GM19467 (cell line): ENCODE measurements at regions not wholly inside any gene's neighbourhood (a gene's known extent, or its start where the extent isn't known, plus 50 kb on each side); places are given as distances from the start of the nearest gene placed in this dataset.

Source experiments
- ATAC-seq: cut with Tn5 transposase; IDR thresholded peaks from one replicate; pipeline ENCODE4 v1.9.1; 2021; ENCODE audit warnings: mild to moderate bottlenecking, moderate library complexity; ENCODE audit not compliant: unreplicated experiment

DNA sequence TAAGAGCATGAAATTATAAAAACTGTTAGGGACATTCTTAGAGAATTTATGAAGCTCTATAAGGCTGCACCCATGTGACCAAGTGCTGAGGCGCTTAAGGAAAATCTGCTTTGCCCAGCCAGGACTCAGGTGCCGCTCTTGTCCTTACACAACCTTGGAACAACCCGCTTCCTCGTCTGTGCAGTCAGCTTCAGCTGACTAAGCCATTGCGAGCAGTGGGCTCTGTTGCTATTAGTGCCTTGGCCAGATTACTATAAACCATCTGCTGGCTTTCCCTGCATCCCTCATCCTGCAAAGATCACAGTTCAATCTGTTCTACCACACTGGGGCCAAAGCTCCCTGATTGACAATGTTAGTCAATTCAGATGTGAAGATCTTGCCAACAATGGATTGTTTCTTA is 89.1 kb upstream of the E2F3 start:
- ATAC-seq, result no peak

DNA sequence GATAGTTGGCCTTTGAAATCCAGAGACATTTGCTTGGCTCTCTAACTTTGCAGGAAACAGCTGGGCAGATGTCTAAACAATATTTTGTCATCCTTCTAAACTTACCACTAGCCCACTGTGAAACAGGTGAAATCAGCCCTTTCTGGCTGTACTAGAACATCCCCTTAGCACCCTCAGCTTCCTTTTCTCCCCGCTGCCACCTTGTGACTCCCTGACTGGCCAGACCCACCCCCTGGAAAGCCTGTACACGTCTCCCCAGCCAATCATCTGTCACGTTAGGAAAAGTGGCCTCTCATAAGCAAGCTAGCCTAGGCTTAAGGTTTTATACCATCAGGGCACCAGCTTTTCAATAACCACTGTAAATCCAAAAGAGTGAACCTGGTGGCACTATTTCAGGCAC is 88.6 kb upstream of the E2F3 start:
- no peak for ATAC-seq

DNA sequence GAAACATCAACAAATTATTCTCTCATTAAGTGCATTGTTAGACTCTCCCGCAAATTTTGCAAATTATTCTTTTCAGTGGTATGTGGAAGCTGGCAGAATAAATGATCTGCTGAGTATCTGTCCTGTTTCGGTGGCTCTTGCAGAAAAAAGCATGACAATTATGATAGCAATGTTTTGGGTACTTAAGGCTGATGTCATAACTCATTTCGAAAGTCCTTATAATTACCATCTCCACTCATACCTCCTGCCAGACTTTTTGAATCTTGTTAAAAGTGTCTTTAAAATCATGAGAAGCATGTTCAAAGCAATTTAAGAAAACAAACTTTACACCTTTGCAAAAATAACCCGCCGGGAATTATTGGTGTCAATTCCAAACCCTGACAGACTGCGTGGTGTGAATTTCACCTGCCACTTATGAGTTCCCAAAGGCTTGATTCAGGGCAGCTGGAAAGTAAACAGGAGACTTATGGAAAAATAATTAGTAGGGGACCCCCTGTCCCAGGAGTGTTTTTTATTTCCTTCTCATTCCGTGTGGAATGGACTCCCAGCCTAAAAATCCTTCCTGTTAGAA is 87.6 kb upstream of the E2F3 start:
- ATAC-seq, result no peak

DNA sequence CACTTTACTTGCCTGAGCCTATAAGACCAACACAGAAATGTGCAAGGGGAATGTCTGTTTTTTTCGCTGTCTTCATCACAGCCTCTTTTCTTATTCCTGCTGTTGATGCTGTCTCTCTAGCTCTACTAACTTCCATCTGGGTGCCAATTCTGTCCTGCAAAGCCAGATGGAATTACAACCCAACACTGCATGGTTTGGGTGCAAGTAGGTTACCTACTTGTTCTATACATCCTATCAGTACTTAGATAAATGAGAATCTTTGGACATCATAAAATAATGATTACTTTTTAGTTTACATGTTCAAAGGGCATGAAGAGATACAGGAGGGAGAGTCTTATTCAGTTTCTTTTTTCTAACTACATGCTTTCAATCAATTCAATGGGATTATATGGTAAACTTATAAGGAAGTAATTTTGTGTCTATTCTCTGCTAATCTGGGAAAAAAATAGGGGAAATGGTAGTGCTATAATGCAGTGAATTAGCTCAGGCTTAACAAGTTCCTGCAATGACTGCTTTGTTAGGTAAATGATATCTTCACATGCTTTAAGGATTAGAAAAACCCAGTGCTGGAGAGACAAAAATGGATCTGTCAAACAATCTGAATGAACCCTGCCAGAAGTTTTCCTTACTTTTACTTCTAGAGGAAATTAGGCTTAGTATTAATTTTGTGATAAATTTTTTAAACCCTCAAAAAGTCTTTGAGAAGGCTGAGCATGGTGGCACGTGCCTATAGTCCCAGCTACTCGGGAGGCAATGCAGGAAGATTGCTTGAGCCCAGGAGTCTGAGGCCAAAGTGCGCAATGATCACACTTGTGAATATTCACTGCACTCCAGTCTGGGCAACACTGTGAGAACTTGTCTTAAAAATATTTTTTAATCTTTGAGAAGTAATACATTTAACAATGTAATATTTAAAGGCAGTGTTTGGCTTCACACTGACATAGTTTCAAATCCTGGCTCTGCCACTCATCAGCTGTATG is 86.5 kb upstream of the E2F3 start:
- ATAC-seq, result no peak

DNA sequence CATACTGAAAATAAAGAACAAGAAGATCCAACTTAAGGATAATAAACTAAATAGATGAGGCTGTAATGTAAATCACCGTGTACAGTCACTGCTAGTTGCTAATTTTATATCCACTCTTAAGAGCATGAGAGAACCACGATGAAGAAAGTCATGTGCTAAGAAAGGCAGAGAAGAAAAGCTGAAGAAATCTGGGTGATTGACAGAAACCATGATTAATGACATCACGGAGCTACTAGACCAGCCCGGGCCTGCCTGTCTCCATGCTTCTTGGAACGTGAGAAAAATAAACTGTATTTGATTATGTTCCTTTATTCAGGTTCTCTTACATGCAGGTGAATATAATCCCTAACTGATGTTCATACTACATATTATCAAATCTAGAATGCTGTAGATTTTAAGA is 84.2 kb upstream of the E2F3 start:
- ATAC-seq, result no peak

DNA sequence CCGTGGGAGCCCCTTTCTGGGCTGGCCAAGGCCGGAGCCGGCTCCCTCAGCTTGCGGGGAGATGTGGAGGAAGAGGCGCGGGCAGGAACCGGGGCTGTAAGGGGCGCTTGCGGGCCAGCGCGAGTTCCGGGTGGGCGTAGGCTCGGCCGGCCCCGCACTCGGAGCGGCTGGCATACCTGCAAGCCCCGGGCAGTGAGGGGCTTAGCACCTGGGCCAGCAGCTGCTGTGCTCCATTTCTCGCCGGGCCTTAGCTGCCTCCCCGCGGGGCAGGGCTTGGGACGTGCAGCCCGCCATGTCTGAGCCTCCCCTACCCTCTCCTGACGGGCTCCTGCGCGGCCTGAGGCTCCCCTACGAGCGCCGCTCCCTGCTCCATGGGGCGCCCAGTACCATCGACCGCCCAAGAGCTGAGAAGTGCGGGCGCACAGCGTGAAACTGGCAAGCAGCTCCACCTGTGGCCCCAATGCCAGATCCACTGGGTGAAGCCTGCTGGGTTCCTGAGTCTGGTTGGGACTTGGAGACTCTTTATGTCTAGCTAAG is 82.8 kb upstream of the E2F3 start:
- no peak for ATAC-seq

DNA sequence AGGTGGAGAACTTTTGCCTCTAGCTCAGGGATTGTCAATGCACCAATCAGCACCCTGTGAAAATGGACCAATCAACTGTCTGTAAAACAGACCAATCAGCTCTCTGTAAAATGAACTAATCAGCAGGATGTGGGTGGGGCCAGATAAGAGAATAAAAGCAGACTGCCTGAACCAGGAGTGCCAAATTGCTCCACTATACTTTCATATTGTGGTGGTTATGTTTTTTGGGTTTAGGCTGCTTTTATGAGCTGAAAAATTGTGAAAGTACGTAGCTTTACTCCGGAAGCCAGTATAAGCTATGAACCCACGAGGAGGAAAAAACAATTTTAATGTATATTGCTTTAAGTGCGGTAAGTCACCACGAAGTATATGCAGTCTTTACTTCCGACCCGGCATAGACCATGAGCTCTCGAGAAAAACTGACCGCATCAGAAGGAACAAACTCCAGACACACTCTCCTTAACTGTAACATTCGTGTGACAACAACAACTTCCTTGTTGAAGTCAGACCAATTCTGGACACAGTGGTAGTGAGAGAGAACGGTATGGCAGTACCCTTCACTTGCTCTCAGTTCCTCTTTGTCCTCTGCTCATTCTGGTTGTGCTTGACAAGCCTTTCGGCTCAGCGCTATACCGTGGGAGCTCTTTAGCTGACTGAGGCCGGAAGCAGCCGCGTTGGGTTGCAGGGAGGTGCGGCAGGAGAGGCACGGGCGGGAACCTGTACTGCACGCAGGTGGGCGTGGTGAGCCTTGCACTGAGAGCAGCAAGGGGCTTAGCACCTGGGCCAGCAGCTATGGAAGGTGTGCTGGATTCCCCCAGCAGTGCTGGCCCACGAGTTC is 81.9 kb upstream of the E2F3 start:
- peak; percentile 99 for ATAC-seq

DNA sequence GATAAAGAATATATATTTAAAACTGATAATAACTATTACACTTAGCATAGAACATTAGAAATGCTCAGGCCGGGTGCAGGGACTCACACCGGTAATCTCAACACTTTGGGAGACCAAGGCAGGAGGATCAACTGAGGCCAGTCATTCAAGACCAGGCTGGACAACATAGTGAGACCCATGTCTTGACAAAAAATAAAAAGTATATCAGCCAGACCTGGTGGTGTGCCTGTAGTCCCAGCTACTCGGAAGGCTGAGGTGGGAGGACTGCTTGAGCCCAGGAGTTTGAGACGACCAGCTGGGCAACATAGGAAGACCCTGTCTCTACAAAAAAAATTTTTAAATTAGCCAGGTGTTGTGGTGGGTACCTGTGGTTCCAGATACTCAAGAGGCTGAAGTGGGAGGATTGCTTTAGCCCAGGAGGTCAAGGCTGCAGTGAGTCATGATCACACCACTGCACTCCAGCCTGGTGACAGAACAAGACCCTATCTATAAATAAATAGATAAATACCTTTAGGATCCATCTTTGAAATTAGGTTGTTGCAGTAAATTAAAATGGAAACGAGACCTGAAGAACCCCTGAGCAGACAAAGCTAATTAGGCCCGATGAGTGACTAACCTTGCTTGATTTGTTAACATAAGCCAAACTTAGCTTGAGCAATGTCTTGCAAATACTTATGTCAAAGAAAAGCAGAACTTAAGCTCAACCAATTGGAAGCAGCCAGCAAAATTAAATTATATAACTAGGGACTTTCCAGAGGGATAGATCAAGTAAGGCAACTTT is 75.8 kb upstream of the E2F3 start:
- ATAC-seq, result no peak

DNA sequence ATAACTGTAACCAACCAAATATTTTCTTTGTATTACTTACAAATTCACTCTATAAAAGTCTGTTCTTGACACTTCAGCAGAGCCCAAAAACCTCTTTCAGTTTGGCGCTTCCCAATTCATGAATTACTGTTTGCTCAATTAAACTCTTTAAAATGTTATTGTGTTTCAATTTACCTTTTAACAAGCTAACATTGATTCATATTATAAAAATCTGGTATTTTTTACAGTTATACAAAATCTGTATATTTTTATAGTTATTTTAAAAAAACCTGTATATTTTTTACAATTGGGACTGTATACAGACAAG is 75.3 kb upstream of the E2F3 start:
- ATAC-seq, result no peak

DNA sequence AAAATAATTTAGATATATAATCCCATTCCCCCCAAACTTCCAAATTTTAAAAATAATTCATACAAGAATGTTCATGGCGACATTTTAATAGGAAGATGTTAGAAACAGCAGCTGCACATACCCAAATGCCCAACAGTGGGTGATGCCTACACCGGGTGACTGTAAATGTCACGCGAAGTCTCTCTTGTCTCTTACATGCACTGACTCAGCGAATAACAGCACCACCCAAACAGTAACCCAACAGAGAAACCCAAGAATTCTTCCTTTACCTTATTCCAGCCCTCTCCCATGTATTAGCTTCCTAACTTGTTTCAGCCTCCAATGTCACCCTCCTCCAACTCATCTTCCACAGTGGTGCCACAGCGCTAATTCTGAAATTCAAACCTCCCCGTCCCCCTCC is 74.5 kb upstream of the E2F3 start:
- ATAC-seq, result no peak

DNA sequence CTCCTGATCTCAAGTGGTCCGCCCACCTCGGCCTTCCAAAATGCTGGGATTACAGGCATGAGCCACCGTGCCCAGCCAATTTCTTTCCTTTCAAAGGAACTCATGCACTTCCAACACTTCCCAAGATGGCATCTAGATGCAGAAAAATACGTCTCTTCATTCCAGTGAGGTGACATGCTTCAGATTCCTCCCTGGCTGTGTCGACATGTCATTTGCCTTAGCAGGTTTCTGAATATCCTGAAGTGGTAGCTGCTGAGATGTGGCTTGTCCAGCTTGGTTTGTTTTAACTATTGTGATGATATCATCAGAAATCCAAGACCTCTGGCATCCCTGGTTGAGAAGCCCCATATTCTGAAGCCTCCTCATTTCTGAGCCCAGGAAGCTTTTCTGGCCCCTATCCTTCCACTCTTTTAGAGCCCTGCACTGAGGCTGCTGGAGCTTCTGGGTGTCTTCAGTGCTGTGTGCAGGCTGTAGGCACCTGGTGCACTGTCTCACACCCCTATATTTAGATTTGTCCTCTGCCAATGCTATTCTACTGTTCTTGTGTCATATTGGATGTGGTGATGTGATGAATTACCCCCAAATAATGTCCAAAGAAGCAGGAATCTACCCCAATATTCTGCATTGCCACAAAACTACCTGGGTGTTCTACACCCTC is 73.3 kb upstream of the E2F3 start:
- ATAC-seq, result no peak

DNA sequence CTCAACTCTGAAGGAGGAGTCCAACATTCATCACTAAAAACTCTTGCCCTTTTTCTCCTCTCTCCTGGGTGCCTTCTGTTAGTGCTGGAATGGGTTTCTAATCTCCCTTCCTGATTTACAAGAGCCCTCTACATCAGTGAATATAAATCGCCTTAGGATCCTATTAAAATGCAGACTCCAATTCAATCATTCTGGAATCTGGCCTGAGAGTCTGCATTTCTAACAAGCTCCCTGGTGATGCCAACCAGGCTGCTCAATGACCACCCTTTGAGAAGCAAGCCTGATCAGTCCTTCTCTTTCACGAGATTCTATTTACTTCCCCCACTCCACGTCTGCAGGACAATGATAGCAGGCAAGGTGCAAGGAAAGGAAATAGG is 72.8 kb upstream of the E2F3 start:
- ATAC-seq, result no peak

DNA sequence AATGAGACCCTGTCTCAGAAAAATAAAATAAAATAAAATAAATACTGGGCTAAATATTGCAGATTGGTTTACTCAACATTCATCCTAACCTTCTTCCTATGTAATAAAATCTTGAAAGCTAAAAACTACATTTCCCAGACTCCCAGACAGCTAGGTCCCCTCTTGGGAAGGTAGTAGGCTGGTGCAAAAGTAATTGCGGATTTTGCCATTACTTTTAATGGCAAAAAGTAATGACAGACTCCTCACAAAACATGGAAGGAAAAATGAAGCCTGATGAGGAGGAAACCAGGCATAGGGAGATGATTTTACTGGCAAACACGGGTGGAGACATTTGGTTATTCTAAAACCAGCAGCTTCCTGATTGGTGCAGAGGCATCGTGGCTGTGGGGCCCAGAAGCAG is 70.6 kb upstream of the E2F3 start:
- ATAC-seq, result no peak

DNA sequence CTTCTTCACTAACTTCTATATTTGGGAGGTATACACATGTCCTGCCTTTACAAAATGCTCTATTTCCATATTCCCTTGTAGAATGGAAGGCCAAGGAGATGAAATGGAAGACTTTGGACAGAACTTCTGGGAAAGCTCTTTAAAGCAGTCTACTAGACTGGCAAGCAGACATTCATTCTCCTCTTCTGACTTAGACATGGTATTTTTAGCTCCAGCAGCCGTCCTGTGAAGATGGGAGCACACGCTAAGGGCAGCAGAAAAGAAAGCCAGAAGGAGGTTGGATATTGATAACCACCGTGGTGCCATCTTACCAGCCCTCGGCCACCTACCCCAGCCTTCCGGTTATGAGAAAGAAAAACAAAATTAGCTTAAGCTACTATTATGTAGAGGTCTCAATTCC is 70.1 kb upstream of the E2F3 start:
- ATAC-seq, result no peak

DNA sequence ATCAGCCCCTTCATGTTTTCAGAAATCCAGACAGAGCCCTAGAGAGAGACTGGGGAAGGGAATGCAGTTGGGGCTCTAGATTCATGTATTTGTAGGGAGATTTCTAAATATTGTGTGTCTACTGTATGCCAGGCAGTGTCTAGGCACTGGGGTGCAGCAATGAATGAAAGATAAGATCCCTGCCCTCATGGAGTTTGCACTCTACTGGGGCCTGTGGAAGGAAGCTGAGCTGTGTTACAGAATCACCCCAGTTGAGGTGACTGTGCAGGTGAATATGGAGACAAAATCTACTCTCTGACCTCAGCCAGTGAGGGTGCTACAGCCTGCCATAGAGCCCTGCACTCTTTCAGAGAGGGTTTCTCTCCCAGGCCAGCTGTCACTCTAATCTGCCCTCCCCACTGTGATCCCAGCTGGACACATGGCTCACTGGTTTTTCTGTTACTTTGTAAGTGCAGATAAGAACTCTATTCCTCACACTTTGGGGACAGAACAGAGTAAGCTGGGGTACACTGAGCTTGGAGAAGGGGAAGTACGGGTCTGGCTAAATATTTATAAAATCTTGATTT is 69.2 kb upstream of the E2F3 start:
- ATAC-seq, result no peak

DNA sequence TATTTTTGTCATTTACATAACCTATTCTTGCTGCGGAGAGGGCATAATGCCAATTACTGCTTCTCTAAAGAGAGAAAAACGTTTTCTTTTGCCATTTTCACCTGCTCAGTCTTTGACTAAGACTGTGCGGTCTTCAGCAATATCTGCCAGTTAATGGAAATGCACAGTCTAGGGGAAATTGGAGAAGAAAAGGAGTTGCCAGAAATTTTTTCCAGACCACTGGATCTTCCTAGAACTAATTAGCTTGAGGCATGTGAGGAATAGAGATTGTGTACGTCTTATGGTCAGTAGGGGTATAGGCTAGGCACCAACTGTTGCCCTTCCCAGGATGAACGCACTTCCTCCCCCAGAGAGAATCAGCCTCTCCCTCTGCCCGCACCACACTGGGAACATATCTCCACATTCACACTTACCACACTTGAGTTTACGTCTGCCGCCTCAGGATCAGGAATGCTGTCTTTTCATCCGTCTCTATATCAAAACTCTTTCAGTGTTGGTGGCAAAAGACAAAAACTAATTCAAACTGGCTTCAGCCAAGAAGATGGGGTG is 67.9 kb upstream of the E2F3 start:
- no peak for ATAC-seq

DNA sequence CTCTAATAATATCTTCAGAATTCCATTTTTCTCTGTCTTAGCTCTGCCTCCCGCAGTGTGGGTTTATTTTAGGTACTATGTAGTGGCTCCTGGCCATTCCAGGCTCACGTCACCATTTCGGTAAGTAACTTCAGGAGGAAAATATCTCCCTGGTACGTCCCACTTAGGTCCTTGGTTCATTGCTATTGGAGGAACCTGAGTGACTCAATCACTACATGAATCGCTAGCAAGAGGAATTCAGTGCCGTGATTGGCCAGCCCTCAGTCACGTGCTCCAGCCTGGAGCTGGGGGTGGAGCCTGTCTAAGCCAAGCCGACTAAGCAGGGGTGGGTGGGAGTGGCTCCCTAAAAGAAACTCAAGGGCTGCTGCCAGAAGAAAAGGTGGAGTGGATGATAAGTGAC is 67.3 kb upstream of the E2F3 start:
- ATAC-seq, result no peak

DNA sequence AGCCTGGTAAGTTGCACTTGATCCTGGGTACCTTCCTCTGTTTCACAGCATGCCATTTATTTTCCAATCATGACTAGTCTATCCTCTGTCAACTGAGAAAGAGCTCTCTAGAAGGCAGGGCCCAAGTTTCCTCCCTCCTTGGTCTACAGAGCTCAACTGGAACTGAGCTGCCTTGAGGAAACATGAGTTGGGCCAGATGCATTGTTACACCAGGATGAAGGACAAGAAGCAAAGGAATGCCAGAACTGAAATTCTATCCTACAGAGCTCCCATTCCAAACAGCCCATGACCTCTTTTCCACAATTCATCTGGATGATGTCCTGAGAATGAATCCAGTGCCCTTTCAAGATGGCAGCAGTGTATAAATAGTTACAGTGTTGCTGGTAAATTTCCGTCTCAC is 66.7 kb upstream of the E2F3 start:
- ATAC-seq, result no peak

DNA sequence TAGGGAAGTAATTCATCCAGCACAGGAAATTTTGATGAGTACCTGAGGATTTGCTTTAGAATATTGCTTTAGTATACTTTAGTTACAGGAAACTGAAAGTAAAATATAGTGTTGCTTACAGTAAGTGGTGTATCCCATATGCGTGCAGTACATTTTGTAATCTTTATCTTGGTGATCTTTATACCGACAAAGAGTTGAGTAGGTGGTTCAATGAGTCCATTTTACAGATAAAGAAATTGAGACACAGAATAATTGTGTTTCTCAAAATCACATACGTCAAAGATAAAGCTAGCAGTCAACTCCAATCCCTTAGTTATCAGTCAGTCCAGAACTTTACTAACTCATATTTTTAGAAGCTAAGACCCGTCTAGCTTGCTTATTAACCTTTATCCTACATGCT is 65.8 kb upstream of the E2F3 start:
- no peak for ATAC-seq

DNA sequence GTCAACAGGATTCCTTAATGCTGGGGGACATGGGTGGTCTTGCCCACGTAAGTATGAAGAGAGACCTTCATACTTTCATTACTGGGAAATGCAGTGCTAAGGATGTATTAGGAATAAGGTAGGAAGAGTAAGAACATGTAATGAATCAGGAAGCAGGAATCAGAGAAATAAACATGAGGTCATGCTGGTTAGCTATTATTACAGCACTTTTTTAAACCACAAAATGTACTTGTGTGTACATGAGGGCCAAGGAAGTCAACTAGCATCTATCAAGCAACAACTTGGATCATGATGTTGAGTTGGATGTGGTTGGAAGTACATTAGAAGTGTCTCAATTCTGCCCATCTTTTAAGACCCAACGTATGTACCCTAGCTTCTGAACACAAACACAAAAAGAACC is 63.5 kb upstream of the E2F3 start:
- no peak for ATAC-seq
